WTC11 (cell line): ENCODE measurements at regions not wholly inside any gene's neighbourhood (a gene's known extent, or its start where the extent isn't known, plus 50 kb on each side); places are given as distances from the start of the nearest gene placed in this dataset.

Experiments
- ATAC-seq: fragments of 200-7000 bp; cut with Tn5 transposase; 2 replicates; pipeline ENCODE4 v1.10.0; 2021; ENCODE audit warnings: mild to moderate bottlenecking, moderate library complexity
- CTCF ChIA-PET: fragments of 300-600 bp; sonication (Branson Sonifier 250); formaldehyde crosslinking; loops from one replicate; lab custom pipeline; 2021; ENCODE audit warnings: antibody characterized with exemption; lab: Charles Lee
- POLR2A ChIA-PET: fragments of 350-600 bp; sonication (Branson Sonifier 250); formaldehyde crosslinking; loops from one replicate; lab custom pipeline; 2021; ENCODE audit warnings: antibody characterized with exemption; lab: Charles Lee
- DNase-seq: peaks from one replicate; pipeline ENCODE4 v3.0.0; 2021; ENCODE audit warnings: low spot score
- H3K27ac Mint-ChIP-seq: 2 replicates; pipeline ENCODE4 v1.8.0; 2021; ENCODE audit warnings: mixed read lengths
- H3K27me3 Mint-ChIP-seq: 2 replicates; pipeline ENCODE4 v1.8.0; 2021; ENCODE audit warnings: low read depth, mild to moderate bottlenecking, moderate library complexity, mixed read lengths
- H3K36me3 Mint-ChIP-seq: 2 replicates; pipeline ENCODE4 v1.8.0; 2021; ENCODE audit warnings: mixed read lengths
- H3K4me1 Mint-ChIP-seq: 2 replicates; pipeline ENCODE4 v1.8.0; 2022; ENCODE audit warnings: mixed read lengths
- H3K4me3 Mint-ChIP-seq: 2 replicates; pipeline ENCODE4 v1.8.0; 2021; ENCODE audit warnings: mild to moderate bottlenecking, moderate library complexity, mixed read lengths
- H3K9me3 Mint-ChIP-seq: 2 replicates; pipeline ENCODE4 v1.8.0; 2021; ENCODE audit warnings: mixed read lengths
- ATF3 ChIP-seq: sonication (generic); formaldehyde crosslinking; conservative IDR thresholded peaks from 2 replicates; pipeline ENCODE4 v1.8.1; 2022; ENCODE audit warnings: mild to moderate bottlenecking, missing genetic modification reagents
- CBFB ChIP-seq: sonication (generic); formaldehyde crosslinking; IDR thresholded peaks from 2 replicates; pipeline ENCODE4 v1.8.1; 2022; ENCODE audit warnings: mild to moderate bottlenecking, low read depth, missing genetic modification reagents
- CREB1 ChIP-seq: sonication (generic); formaldehyde crosslinking; IDR thresholded peaks from 2 replicates; pipeline ENCODE4 v1.8.0; 2023; ENCODE audit warnings: mild to moderate bottlenecking, missing genetic modification reagents
- ERG ChIP-seq: fragments of 250-450 bp; sonication (Bioruptor Pico); IDR thresholded peaks from 2 replicates; pipeline ENCODE4 v1.8.0; 2021; ENCODE audit warnings: mild to moderate bottlenecking
- ESRRA ChIP-seq: sonication (generic); formaldehyde crosslinking; IDR thresholded peaks from 2 replicates; pipeline ENCODE4 v1.8.1; 2022; ENCODE audit warnings: mild to moderate bottlenecking, missing genetic modification reagents, borderline replicate concordance
- GRHL2 ChIP-seq: fragments of 250-450 bp; sonication (Bioruptor Pico); IDR thresholded peaks from 2 replicates; pipeline ENCODE4 v1.8.0; 2022; ENCODE audit warnings: mild to moderate bottlenecking, moderate library complexity; ENCODE audit not compliant: insufficient replicate concordance, severe bottlenecking
- IRF2 ChIP-seq: sonication (generic); formaldehyde crosslinking; IDR thresholded peaks from 2 replicates; pipeline ENCODE4 v1.8.0; 2022; ENCODE audit warnings: low read depth, missing genetic modification reagents, borderline replicate concordance
- JUN ChIP-seq: sonication (generic); formaldehyde crosslinking; IDR thresholded peaks from 2 replicates; pipeline ENCODE4 v1.8.0; 2023; ENCODE audit warnings: mild to moderate bottlenecking, missing genetic modification reagents
- KAT7 ChIP-seq: sonication (generic); formaldehyde crosslinking; IDR thresholded peaks from 2 replicates; pipeline ENCODE4 v1.8.1; 2023; ENCODE audit warnings: missing genetic modification reagents, mild to moderate bottlenecking, borderline replicate concordance
- MLX ChIP-seq: sonication (generic); formaldehyde crosslinking; IDR thresholded peaks from 2 replicates; pipeline ENCODE4 v1.8.1; 2023; ENCODE audit warnings: mild to moderate bottlenecking, missing genetic modification reagents, moderate library complexity
- MXD4 ChIP-seq: fragments of 250-450 bp; sonication (Bioruptor Pico); IDR thresholded peaks from 2 replicates; pipeline ENCODE4 v1.8.0; 2021; ENCODE audit warnings: mild to moderate bottlenecking, moderate library complexity, borderline replicate concordance
- NR1H2 ChIP-seq: sonication (generic); formaldehyde crosslinking; IDR thresholded peaks from 2 replicates; pipeline ENCODE4 v1.9.0; 2021; ENCODE audit warnings: mild to moderate bottlenecking, moderate library complexity, missing genetic modification reagents
- RELA ChIP-seq: sonication (generic); formaldehyde crosslinking; IDR thresholded peaks from 2 replicates; pipeline ENCODE4 v1.8.1; 2022; ENCODE audit warnings: missing genetic modification reagents, mild to moderate bottlenecking, borderline replicate concordance
- SMAD3 ChIP-seq: sonication (generic); formaldehyde crosslinking; IDR thresholded peaks from 2 replicates; pipeline ENCODE4 v1.8.0; 2022; ENCODE audit warnings: missing genetic modification reagents, mild to moderate bottlenecking, borderline replicate concordance
- SMAD4 ChIP-seq: sonication (generic); formaldehyde crosslinking; IDR thresholded peaks from 2 replicates; pipeline ENCODE4 v1.8.0; 2022; ENCODE audit warnings: mild to moderate bottlenecking, missing genetic modification reagents
- SP1 ChIP-seq: sonication (generic); formaldehyde crosslinking; conservative IDR thresholded peaks from 2 replicates; pipeline ENCODE4 v1.8.1; 2022; ENCODE audit warnings: missing genetic modification reagents
- TP53 ChIP-seq: sonication (generic); formaldehyde crosslinking; IDR thresholded peaks from 2 replicates; pipeline ENCODE4 v1.8.1; 2023; ENCODE audit warnings: mild to moderate bottlenecking, missing genetic modification reagents
- USF2 ChIP-seq: sonication (generic); formaldehyde crosslinking; IDR thresholded peaks from 2 replicates; pipeline ENCODE4 v1.8.1; 2023; ENCODE audit warnings: mild to moderate bottlenecking, missing genetic modification reagents, moderate library complexity
- ZNF396 ChIP-seq: fragments of 250-450 bp; sonication (Bioruptor Pico); IDR thresholded peaks from 2 replicates; pipeline ENCODE4 v1.8.0; 2021; ENCODE audit warnings: mild to moderate bottlenecking, moderate library complexity, borderline replicate concordance
- ZNF423 ChIP-seq: fragments of 250-450 bp; sonication (Bioruptor Pico); IDR thresholded peaks from 2 replicates; pipeline ENCODE4 v2.1.2; 2022; ENCODE audit warnings: mild to moderate bottlenecking, moderate library complexity
- ZNF532 ChIP-seq: fragments of 250-450 bp; sonication (Bioruptor Pico); IDR thresholded peaks from 2 replicates; pipeline ENCODE4 v1.9.0; 2021; ENCODE audit warnings: mild to moderate bottlenecking, borderline replicate concordance

- ChIA-PET POLR2A (no interaction called here), CTCF (no interaction called here)
- TF ChIP-seq SMAD3: no peak
- TF ChIP-seq MLX (CRISPR knock-in tag): no peak
- TF ChIP-seq JUN (CRISPR knock-in tag): no peak
- ATAC-seq (no peak), DNase-seq (no peak)
- H3K4me1 Mint-ChIP-seq: no peaks in the 10 kb centered on the region
- H3K27ac Mint-ChIP-seq: no peak overlapping the region
- H3K36me3 Mint-ChIP-seq: peaks cover 44% of the 10 kb centered on the region
- no peak overlapping the region for H3K4me3 Mint-ChIP-seq
- H3K9me3 Mint-ChIP-seq: peaks cover 59% of the 10 kb centered on the region
- peaks cover 9% of the 10 kb centered on the region for H3K27me3 Mint-ChIP-seq
These were observed 296.8 kb upstream of the SHH start for GRCh38 chr7:156109076-156109475.

- TF ChIP-seq RELA (CRISPR knock-in tag) (no peak), TP53 (CRISPR knock-in tag) (no peak), USF2 (CRISPR knock-in tag) (no peak), SP1 (CRISPR knock-in tag) (no peak), CBFB (CRISPR knock-in tag) (no peak), ESRRA (CRISPR knock-in tag) (no peak), ZNF532 (CRISPR knock-in tag) (no peak)
- TF ChIP-seq, all 79 proteins: peak for 0
- Mint-ChIP-seq H3K27ac (no peak overlapping the region), H3K4me3 (no peak overlapping the region), H3K27me3 (peaks cover 9% of the 10 kb centered on the region), H3K9me3 (peaks cover 56% of the 10 kb centered on the region), H3K4me1 (no peaks in the 10 kb centered on the region), H3K36me3 (peaks cover 44% of the 10 kb centered on the region)
- POLR2A ChIA-PET: no interaction called here
- ATAC-seq (no peak), DNase-seq (no peak)
- CTCF ChIA-PET: no interaction called here
These were observed 295.7 kb upstream of the SHH start for GRCh38 chr7:156107957-156108356.

GRCh38 chr7:156106107-156106426 is 293.8 kb upstream of the SHH start:
- ATAC-seq: no peak
- ChIA-PET POLR2A (no interaction called here), CTCF (no interaction called here)
- Mint-ChIP-seq H3K9me3 (peaks cover 42% of the 10 kb centered on the region), H3K27ac (no peak overlapping the region), H3K36me3 (peaks cover 31% of the 10 kb centered on the region), H3K27me3 (peaks cover 9% of the 10 kb centered on the region), H3K4me1 (no peaks in the 10 kb centered on the region), H3K4me3 (no peak overlapping the region)
- no peak for DNase-seq
- TF ChIP-seq GRHL2 (CRISPR knock-in tag) (no peak), ERG (no peak), ZNF396 (no peak), JUN (CRISPR knock-in tag) (no peak), SMAD4 (no peak), ZNF423 (no peak), KAT7 (no peak), NR1H2 (CRISPR knock-in tag) (no peak), CREB1 (no peak), IRF2 (CRISPR knock-in tag) (no peak), ATF3 (no peak), MXD4 (CRISPR knock-in tag) (no peak), ZNF532 (CRISPR knock-in tag) (no peak)
